Epithelial cell of prostate (primary cell): ENCODE measurements at regions not wholly inside any gene's neighbourhood (a gene's known extent, or its start where the extent isn't known, plus 50 kb on each side); places are given as distances from the start of the nearest gene placed in this dataset.

Source experiments
- DNase-seq: peaks from one replicate; pipeline ENCODE4 v3.0.0-alpha.2; 2011; ENCODE audit warnings: low read depth, low spot score
- H3K27ac ChIP-seq: fragments of 450-650 bp; 2 replicates; pipeline ENCODE4 v1.5.1; 2017; ENCODE audit warnings: mild to moderate bottlenecking

GRCh38 chr6:143621876-143622605 lies 55.7 kb upstream of the PHACTR2 start:
- no peak overlapping the region for H3K27ac ChIP-seq
- no peak for DNase-seq

GRCh38 chr6:143621159-143621873 lies 56.4 kb upstream of the PHACTR2 start:
- no peak for DNase-seq
- no peak overlapping the region for H3K27ac ChIP-seq

GRCh38 chr6:143620447-143620846 lies 57.3 kb upstream of the PHACTR2 start:
- DNase-seq = no peak
- H3K27ac ChIP-seq = no peak overlapping the region

- no peak overlapping the region for H3K27ac ChIP-seq
- no peak for DNase-seq
Observed at GRCh38 chr6:143619824-143620401, 57.9 kb upstream of the PHACTR2 start.

GRCh38 chr6:143616741-143617140 lies 61.0 kb upstream of the PHACTR2 start:
- DNase-seq = no peak
- no peak overlapping the region for H3K27ac ChIP-seq

GRCh38 chr6:143615785-143616184 lies 62.0 kb upstream of the PHACTR2 start:
- no peak overlapping the region for H3K27ac ChIP-seq
- no peak for DNase-seq

- no peak for DNase-seq
- no peak overlapping the region for H3K27ac ChIP-seq
Observed at GRCh38 chr6:143614235-143614634, 63.5 kb upstream of the PHACTR2 start.

- DNase-seq = no peak
- no peak overlapping the region for H3K27ac ChIP-seq
Observed at GRCh38 chr6:143613749-143614148, 64.0 kb upstream of the PHACTR2 start.

- H3K27ac ChIP-seq = no peak overlapping the region
- no peak for DNase-seq
Observed at GRCh38 chr6:143612186-143612585, 65.6 kb upstream of the PHACTR2 start.

GRCh38 chr6:143611580-143611979 lies 66.2 kb upstream of the PHACTR2 start:
- DNase-seq = no peak
- H3K27ac ChIP-seq = no peak overlapping the region

GRCh38 chr6:143609972-143610371 lies 67.8 kb upstream of the PHACTR2 start:
- H3K27ac ChIP-seq = no peak overlapping the region
- no peak for DNase-seq

GRCh38 chr6:143609501-143609900 lies 68.3 kb upstream of the PHACTR2 start:
- DNase-seq = no peak
- H3K27ac ChIP-seq = no peak overlapping the region

- no peak for DNase-seq
- no peak overlapping the region for H3K27ac ChIP-seq
Observed at GRCh38 chr6:143608906-143609305, 68.9 kb upstream of the PHACTR2 start.

GRCh38 chr6:143607974-143608373 lies 69.8 kb upstream of the PHACTR2 start:
- DNase-seq = no peak
- no peak overlapping the region for H3K27ac ChIP-seq

GRCh38 chr6:143607168-143607567 lies 70.6 kb upstream of the PHACTR2 start:
- no peak overlapping the region for H3K27ac ChIP-seq
- no peak for DNase-seq

- H3K27ac ChIP-seq = no peak overlapping the region
- DNase-seq = no peak
Observed at GRCh38 chr6:143605906-143606521, 71.8 kb upstream of the PHACTR2 start.

- DNase-seq = no peak
Observed at GRCh38 chr6:143603455-143603854, 74.3 kb upstream of the PHACTR2 start.

GRCh38 chr6:143601504-143601903 lies 76.3 kb upstream of the PHACTR2 start:
- H3K27ac ChIP-seq = no peak overlapping the region
- no peak for DNase-seq

More at GRCh38 chr6:143603455-143603854, 74.3 kb upstream of the PHACTR2 start:
- no peak overlapping the region for H3K27ac ChIP-seq

- DNase-seq = no peak
- H3K27ac ChIP-seq = no peak overlapping the region
Observed at GRCh38 chr6:143600821-143601220, 76.9 kb upstream of the PHACTR2 start.

- H3K27ac ChIP-seq = no peak overlapping the region
- no peak for DNase-seq
Observed at GRCh38 chr6:143598466-143599080, 79.2 kb upstream of the PHACTR2 start.

GRCh38 chr6:143596866-143597265 lies 80.9 kb upstream of the PHACTR2 start:
- H3K27ac ChIP-seq = no peak overlapping the region
- no peak for DNase-seq
